ENCODE measurements at regions not wholly inside any gene's neighbourhood (a gene's known extent, or its start where the extent isn't known, plus 50 kb on each side); places are given as distances from the start of the nearest gene placed in this dataset.

DNA sequence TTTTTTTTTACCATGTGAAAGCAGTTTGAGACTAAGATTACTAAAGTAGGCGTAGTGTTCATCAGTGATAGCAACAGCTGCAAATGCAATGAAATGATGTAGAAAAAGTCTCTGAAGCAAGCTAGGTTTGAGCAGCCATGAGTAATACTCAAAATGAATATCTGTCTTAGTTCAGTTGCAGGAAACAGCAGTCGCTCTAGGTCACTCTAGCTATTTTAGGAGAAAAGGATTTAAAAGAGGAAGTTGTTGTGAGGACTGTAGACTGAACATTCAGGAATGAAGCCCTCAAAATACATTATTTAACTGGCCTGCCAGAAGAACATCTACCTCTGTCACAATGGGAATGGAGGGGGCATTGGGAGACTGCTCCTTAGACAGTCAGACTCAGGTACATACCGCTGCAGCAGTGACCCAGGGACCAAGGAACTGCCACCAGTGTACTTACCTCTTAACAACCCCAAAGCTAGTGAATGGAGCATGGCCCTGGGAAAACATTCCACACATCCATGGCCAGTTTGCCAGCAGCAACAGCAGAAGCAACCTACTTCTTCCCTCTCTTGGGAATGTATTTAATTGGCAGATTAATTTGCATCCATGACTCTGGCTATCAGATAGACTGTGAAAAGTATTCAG is 243.0 kb upstream of the KHDRBS2 start:
- ChIA-PET POLR2A (ENCODE audit: low non-redundant PET) (no interaction called here), CTCF (no interaction called here)
- Histone ChIP-seq H3K9me3 (ENCODE audit: low read depth, low read length, poor library complexity, severe bottlenecking) (peaks cover 35% of the 10 kb centered on the region), H3K27ac (ENCODE audit: low read depth, low read length, poor library complexity, severe bottlenecking) (no peak overlapping the region), H3K27me3 (replicated peaks; ENCODE audit: insufficient read depth, low read depth, low read length, poor library complexity) (no peaks in the 10 kb centered on the region), H3K36me3 (ENCODE audit: insufficient read depth, low read length, poor library complexity, severe bottlenecking) (no peaks in the 10 kb centered on the region), H3K4me3 (ENCODE audit: low read depth, low read length, poor library complexity, severe bottlenecking) (no peak overlapping the region), H3K4me1 (ENCODE audit: insufficient read depth, low read length, poor library complexity, severe bottlenecking) (no peaks in the 10 kb centered on the region)
- DNase-seq (ENCODE audit: low spot score): no peak
- intact Hi-C loops (cut with micrococcal nuclease; ENCODE audit: unreplicated experiment): no loop called here
- TF ChIP-seq EZH2 (IDR thresholded peaks at IDR 0.05; ENCODE audit: borderline replicate concordance, low read depth, low read length, poor library complexity, severe bottlenecking) (no peak), CTCF (conservative IDR thresholded peaks at IDR 0.05; ENCODE audit: low read depth, low read length) (no peak)
- BruUV-seq (replicated peaks): no TSS peak

GRCh38 chr6:62523630-62524029 is 237.6 kb upstream of the KHDRBS2 start:
- no peaks in the 10 kb centered on the region for H3K27me3 ChIP-seq (replicated peaks; ENCODE audit: insufficient read depth, low read depth, low read length, poor library complexity)
- H3K36me3 ChIP-seq (ENCODE audit: insufficient read depth, low read length, poor library complexity, severe bottlenecking): no peaks in the 10 kb centered on the region
- H3K4me3 ChIP-seq (ENCODE audit: low read depth, low read length, poor library complexity, severe bottlenecking): no peak overlapping the region
- DNase-seq (ENCODE audit: low spot score): no peak
- H3K4me1 ChIP-seq (ENCODE audit: insufficient read depth, low read length, poor library complexity, severe bottlenecking): no peaks in the 10 kb centered on the region
- TF ChIP-seq CTCF (conservative IDR thresholded peaks at IDR 0.05; ENCODE audit: low read depth, low read length) (no peak), EZH2 (IDR thresholded peaks at IDR 0.05; ENCODE audit: borderline replicate concordance, low read depth, low read length, poor library complexity, severe bottlenecking) (no peak)
- ChIA-PET POLR2A (ENCODE audit: low non-redundant PET) (no interaction called here), CTCF (no interaction called here)
- intact Hi-C loops (cut with micrococcal nuclease; ENCODE audit: unreplicated experiment): no loop called here
- H3K27ac ChIP-seq (ENCODE audit: low read depth, low read length, poor library complexity, severe bottlenecking): no peak overlapping the region
- H3K9me3 ChIP-seq (ENCODE audit: low read depth, low read length, poor library complexity, severe bottlenecking): peaks cover 23% of the 10 kb centered on the region
- no TSS peak for BruUV-seq (replicated peaks)

DNA sequence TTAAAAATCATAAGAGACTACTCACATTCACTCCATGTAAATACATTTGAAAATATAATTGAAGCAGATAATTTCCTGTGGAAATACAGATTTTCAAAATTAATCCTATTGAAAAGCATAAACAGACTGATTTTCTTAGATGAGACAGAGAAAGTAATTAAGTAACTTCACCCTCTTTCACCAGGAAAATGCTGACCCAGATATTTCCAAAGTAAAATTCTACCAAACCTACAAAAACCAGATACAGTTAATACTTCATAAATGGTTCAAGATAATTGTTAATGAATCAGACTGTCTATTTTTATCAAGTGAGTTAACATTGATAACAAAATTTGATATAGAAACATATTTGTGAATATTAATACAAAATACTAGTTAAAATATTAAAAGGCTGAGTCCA is 233.5 kb upstream of the KHDRBS2 start:
- ChIA-PET CTCF (no interaction called here), POLR2A (ENCODE audit: low non-redundant PET) (no interaction called here)
- Histone ChIP-seq H3K4me1 (ENCODE audit: insufficient read depth, low read length, poor library complexity, severe bottlenecking) (no peaks in the 10 kb centered on the region), H3K27ac (ENCODE audit: low read depth, low read length, poor library complexity, severe bottlenecking) (no peak overlapping the region), H3K27me3 (replicated peaks; ENCODE audit: insufficient read depth, low read depth, low read length, poor library complexity) (no peaks in the 10 kb centered on the region), H3K9me3 (ENCODE audit: low read depth, low read length, poor library complexity, severe bottlenecking) (peaks cover 27% of the 10 kb centered on the region), H3K36me3 (ENCODE audit: insufficient read depth, low read length, poor library complexity, severe bottlenecking) (no peaks in the 10 kb centered on the region), H3K4me3 (ENCODE audit: low read depth, low read length, poor library complexity, severe bottlenecking) (no peak overlapping the region)
- no TSS peak for BruUV-seq (replicated peaks)
- no peak for TF ChIP-seq CTCF (conservative IDR thresholded peaks at IDR 0.05; ENCODE audit: low read depth, low read length)
- TF ChIP-seq EZH2 (IDR thresholded peaks at IDR 0.05; ENCODE audit: borderline replicate concordance, low read depth, low read length, poor library complexity, severe bottlenecking): no peak
- no peak for DNase-seq (ENCODE audit: low spot score)
- intact Hi-C loops (cut with micrococcal nuclease; ENCODE audit: unreplicated experiment): no loop called here

All from A673 (cell line).